Mesothelial cell of epicardium (in vitro differentiated cells): ENCODE measurements at regions not wholly inside any gene's neighbourhood (a gene's known extent, or its start where the extent isn't known, plus 50 kb on each side); places are given as distances from the start of the nearest gene placed in this dataset.

Experiments used
- DNase-seq, 2 experiments: peaks; one replicate each; pipeline ENCODE4 v3.0.0; 2021; ENCODE audit warnings: low spot score in 2 of 2; ENCODE audit not compliant: unreplicated experiment in 2 of 2
- H3K27ac Mint-ChIP-seq: 2 replicates; pipeline ENCODE4 v1.8.0; 2021; ENCODE audit warnings: mixed read lengths
- H3K27me3 Mint-ChIP-seq: 2 replicates; pipeline ENCODE4 v1.8.0; 2021; ENCODE audit warnings: low read depth, mixed read lengths
- H3K36me3 Mint-ChIP-seq: 2 replicates; pipeline ENCODE4 v1.8.0; 2021; ENCODE audit warnings: mixed read lengths
- H3K4me1 Mint-ChIP-seq: 2 replicates; pipeline ENCODE4 v1.8.0; 2021; ENCODE audit warnings: mixed read lengths
- H3K4me3 Mint-ChIP-seq: 2 replicates; pipeline ENCODE4 v1.8.0; 2021; ENCODE audit warnings: mild to moderate bottlenecking, moderate library complexity, mixed read lengths
- H3K9me3 Mint-ChIP-seq: 2 replicates; pipeline ENCODE4 v1.8.0; 2021; ENCODE audit warnings: mixed read lengths
- CTCF ChIP-seq: fragments of 200-600 bp; sonication (generic); IDR thresholded peaks from one replicate; pipeline ENCODE4 v1.5.0; 2021; ENCODE audit warnings: antibody characterized with exemption; ENCODE audit not compliant: unreplicated experiment

GRCh38 chr2:11974573-11974972 is 228.1 kb downstream of the LPIN1 start:
- no peak overlapping the region for H3K4me3 Mint-ChIP-seq
- TF ChIP-seq CTCF, result no peak
- no peak overlapping the region for H3K27ac Mint-ChIP-seq
- no peak for DNase-seq
- no peaks in the 10 kb centered on the region for H3K4me1 Mint-ChIP-seq
- peaks cover 66% of the 10 kb centered on the region for H3K9me3 Mint-ChIP-seq
- H3K27me3 Mint-ChIP-seq, result peaks cover 32% of the 10 kb centered on the region
- H3K36me3 Mint-ChIP-seq, result peaks cover 26% of the 10 kb centered on the region

DNA sequence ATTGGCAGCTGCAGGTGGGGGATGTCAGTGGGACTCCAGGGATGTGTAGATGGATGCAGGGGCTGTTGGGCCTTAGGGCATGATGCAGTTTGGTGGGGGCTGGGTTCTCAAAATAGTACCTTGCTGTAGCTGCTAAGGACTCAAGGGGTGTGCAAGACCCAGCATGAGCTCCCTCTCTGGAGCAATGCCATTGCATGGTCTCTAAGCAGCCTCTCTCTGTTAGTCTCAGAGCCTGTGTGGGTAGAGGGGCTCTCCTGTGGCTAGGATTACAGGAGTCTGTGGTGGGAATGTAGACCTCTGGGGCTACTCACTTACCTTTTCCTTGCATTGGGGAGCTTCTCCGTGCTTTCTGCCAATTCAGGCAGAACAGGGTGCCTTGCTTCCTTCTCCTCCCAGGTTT is 228.9 kb downstream of the LPIN1 start:
- no peaks in the 10 kb centered on the region for H3K4me1 Mint-ChIP-seq
- no peak for DNase-seq
- no peak for TF ChIP-seq CTCF
- H3K27ac Mint-ChIP-seq, result no peak overlapping the region
- H3K36me3 Mint-ChIP-seq, result peaks cover 24% of the 10 kb centered on the region
- peaks cover 58% of the 10 kb centered on the region for H3K9me3 Mint-ChIP-seq
- peaks cover 26% of the 10 kb centered on the region for H3K27me3 Mint-ChIP-seq
- H3K4me3 Mint-ChIP-seq, result no peak overlapping the region

- no peaks in the 10 kb centered on the region for H3K4me1 Mint-ChIP-seq
- H3K36me3 Mint-ChIP-seq, result peaks cover 24% of the 10 kb centered on the region
- no peak overlapping the region for H3K27ac Mint-ChIP-seq
- H3K4me3 Mint-ChIP-seq, result no peak overlapping the region
- peaks cover 51% of the 10 kb centered on the region for H3K9me3 Mint-ChIP-seq
- no peak for TF ChIP-seq CTCF
- peaks cover 30% of the 10 kb centered on the region for H3K27me3 Mint-ChIP-seq
- no peak for DNase-seq
Observed at GRCh38 chr2:11976073-11976472, 229.6 kb downstream of the LPIN1 start.

- DNase-seq, result no peak
- no peak for TF ChIP-seq CTCF
- Mint-ChIP-seq H3K27me3 (peaks cover 28% of the 10 kb centered on the region), H3K9me3 (peaks cover 32% of the 10 kb centered on the region), H3K36me3 (peaks cover 12% of the 10 kb centered on the region), H3K4me1 (no peaks in the 10 kb centered on the region), H3K4me3 (no peak overlapping the region), H3K27ac (no peak overlapping the region)
Observed at GRCh38 chr2:11977766-11978524, 231.5 kb downstream of the LPIN1 start.

- H3K4me3 Mint-ChIP-seq, result no peak overlapping the region
Observed at GRCh38 chr2:11980809-11981208, 234.4 kb downstream of the LPIN1 start.

More at GRCh38 chr2:11980809-11981208, 234.4 kb downstream of the LPIN1 start:
- no peak overlapping the region for H3K27ac Mint-ChIP-seq
- H3K4me1 Mint-ChIP-seq, result peaks cover 18% of the 10 kb centered on the region
- peaks cover 45% of the 10 kb centered on the region for H3K27me3 Mint-ChIP-seq
- DNase-seq, result no peak
- H3K36me3 Mint-ChIP-seq, result no peaks in the 10 kb centered on the region
- no peak for TF ChIP-seq CTCF
- H3K9me3 Mint-ChIP-seq, result peaks cover 8% of the 10 kb centered on the region
